ENCODE measurements at regions not wholly inside any gene's neighbourhood (a gene's known extent, or its start where the extent isn't known, plus 50 kb on each side); places are given as distances from the start of the nearest gene placed in this dataset.
A peak's percentile ranks its signal among the peaks of the same experiment; 100 is the strongest.

DNA sequence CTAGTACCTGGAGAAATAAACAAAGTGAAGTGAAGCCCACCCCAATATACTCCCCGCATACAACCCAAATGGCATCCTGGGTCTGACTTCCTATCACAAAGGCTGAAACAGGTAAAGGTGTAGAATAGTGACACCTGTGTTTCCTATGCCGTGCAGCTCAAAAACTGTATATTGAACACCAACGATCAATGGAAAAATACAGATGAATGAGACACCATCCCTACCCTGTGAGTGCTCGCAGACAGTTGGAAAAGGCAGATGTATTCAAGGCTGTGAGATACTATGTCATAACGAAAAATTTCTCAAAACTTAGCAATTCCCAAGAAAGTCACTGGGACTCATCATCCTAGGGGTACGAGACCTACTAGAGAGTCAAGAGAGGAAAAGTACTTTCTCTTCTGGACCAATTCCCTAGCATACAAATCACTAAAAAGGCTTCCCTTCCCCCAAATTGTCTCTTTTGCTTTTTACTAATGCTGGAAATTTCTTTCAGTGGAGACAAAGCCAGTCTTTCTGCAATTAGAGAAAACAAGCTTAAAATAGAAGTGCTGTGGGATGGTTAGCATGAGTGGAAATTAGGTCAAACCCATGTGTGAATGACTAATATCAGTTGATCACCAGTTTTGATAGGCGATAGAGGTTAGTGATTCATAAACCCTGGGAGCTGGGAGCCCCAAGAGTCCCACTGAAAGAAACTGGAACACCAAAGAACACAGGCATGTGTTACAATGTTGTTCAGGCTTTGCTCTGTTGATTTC is 249.7 kb downstream of the SPTSSA start:
- no peak for DNase-seq

GRCh38 chr14:34211732-34212131 is 250.3 kb downstream of the SPTSSA start:
- DNase-seq, result no peak

DNA sequence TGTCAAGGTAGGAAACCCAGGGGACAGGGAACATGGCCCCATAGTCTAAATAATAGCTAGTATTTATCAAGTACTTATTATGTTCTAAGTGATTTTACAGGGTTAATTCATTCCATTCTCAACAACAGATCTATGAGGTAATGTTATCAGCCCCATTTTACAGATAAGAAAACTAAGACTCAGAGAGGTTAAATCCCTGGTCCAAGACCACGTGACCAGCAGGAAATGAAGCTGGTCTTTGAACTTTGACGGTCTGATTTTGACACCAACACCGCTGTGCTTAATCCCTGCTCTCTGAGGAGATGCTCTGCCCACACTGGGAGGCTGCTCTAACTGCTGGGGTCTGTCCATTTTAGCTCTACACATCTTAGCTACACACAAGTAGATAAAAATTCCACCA is 253.5 kb downstream of the SPTSSA start:
- no peak for DNase-seq

DNA sequence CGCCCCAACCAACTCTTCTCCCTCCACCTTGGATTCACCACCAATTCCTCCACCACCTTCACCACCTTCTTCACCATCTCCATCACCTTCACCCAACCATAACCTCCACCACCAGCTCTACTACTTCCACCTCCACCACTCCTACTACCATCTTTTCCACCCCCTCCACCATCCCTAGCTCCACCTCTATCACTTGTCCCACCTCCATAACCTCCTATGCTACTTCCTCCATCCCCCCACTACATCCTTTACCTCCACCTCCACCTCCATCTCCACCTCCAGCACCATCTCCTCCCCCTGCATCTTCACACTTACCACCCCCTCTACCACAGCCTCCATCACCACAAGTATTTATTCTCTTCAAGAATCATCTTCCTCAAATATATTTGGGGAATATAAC is 254.9 kb upstream of the EGLN3 start:
- DNase-seq, result no peak

- DNase-seq, result no peak
These were observed 253.9 kb upstream of the EGLN3 start for GRCh38 chr14:34204774-34205173.

GRCh38 chr14:34203251-34203722 is 252.4 kb upstream of the EGLN3 start:
- no peak for DNase-seq

DNA sequence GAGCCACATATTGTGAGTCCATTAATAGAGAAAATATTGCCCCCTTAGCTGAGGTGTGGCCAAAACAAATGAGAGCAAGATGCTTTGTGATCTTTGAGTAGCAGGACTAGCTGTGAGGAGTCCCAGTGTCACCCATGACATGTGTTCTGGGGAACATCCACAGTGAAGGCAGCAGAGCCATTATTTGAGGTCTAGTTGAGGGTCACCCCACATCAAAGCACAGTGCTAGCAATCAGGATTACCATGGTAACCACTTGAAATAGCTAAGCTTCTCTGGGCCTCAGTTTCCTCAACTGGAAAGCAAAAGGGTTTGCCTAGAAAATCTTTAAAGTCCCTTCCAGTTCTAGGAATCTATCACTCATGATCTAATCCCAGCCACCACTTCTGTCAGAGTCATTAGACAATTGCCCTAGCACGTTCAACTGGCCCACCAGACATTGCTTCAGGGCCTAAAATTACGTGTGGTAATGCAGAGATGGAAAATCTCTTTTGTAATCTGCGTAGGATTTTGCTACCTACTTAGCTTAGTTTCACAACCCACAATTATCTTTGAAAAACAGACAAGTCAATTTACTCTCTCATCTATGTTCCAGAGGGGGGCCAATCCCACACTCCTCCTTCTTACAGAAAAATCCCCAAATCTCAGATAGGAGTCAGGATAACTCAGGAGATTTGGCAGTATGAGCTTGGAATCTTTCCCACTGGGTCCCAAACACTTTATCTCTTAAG is 251.2 kb upstream of the EGLN3 start:
- DNase-seq, result no peak

DNA sequence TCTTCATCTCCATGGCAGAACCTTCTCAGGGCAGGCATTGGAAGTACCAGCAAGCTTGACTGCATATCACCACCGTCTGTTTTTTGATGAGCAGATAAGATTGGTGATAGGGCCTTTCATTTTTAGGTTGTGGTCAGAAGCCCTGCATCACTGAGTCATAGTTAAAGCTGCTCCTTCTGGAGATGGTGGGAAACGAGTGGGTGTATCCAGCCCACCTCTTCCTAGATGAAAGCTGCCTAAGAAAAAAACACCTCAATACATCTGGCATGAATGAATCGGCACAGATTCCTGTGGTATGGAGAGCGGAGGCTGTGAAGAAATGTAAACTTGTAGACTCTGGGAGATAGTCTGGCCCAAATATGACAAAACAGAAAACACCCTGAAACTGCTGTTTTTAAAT is 248.7 kb upstream of the EGLN3 start:
- no peak for DNase-seq

GRCh38 chr14:34198096-34198495 is 247.2 kb upstream of the EGLN3 start:
- no peak for DNase-seq

DNA sequence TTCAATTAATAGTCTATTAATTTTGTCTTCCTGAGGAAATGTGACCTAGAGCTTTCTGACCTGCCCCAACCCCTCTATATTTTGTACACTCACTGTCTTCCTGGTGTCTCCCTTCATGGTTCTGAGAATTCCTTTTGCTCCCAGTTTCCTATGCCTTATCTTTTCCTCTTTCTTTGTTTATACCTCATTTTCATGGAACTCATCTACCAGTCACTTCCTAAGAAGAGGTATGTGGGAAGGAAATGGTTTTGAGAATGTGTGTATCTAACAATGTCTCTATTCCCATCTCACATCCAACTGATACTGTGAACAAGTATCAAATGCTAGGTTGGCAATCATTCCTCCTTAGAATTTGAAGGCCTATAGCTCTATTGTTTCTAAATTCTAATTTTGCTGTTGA is 245.1 kb upstream of the EGLN3 start:
- DNase-seq, result no peak

GRCh38 chr14:34190717-34191116 is 239.8 kb upstream of the EGLN3 start:
- DNase-seq, result no peak

DNA sequence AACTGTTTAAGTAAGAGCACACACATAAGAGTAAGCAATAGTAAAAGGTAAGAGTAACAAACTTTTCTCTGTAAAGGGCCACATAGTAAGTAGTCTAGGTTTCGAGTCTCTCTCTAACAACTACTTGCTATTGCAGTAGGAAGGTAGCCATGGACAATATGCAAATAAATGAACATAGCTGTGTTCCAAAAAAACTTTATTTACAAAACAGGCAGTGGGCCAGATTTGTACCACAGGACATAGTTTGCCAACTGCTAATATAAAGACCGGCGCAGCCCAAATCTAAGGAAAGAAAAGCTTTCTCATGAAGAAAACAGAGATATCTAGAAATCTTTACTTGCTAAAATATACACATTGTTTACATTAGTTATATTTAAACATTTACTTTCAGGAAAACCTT is 239.0 kb upstream of the EGLN3 start:
- DNase-seq, result no peak

DNA sequence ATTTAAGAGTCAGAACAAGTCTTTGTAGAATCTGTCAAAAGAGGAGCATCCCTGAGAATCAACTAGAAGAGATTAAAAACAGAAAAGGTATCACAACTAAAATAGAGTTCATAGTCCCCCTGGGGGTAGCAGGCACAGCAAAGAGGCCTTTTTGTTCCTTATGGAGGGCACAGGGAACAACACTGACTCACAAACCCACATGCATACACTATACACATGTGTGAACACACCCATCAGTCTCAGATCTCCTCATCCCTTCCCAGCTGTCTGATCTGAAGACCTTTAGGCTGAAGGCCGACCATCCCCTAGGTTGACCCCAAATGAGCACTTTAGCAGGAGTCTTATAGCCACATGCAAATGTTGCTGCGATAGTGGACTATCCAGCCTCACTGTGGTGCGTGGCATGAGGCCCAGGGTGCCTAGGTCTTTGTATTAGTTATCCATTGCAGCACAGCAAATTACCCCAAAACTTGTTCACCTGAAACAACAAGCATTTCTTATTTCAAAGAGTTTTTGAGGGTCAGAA is 236.7 kb upstream of the EGLN3 start:
- no peak for DNase-seq

DNA sequence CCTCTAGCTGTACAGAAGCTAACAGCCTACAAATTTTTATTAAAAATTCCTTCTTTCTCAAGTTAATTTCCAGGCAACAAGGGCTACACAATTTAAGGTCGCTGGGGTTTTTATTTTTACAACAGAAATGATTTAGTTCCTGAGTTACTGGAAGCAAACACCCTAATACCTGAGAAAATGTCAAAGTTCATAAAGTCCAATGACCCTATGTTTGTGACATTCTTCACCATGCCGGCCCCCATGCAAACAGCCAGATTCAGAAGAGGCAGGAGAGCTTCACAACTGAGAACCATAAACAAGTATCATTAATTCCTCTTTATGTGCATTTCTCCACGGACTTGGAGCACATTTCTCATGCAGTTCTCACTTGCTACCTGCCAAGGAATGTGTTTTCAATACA is 236.2 kb upstream of the EGLN3 start:
- DNase-seq, result no peak

GRCh38 chr14:34184126-34184525 is 233.3 kb upstream of the EGLN3 start:
- DNase-seq, result no peak

DNA sequence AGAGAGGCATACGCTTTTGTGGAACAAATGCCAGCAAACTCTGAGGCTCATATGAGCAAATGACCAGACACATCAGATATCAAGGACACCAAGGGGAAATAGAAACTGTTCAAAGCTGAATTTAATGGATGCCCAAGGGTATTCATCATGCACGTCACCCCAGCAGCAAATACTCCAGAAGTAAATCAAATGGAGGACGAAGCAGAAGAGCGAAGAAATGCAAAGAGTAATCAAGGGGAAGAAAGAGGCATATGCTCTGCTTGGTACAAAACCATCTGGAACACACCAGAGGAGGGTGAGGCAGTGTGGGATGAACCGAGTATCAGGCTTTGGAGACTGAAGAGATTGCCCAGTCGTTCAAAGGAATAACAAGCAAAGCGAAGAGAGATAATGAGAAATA is 232.6 kb upstream of the EGLN3 start:
- no peak for DNase-seq

DNA sequence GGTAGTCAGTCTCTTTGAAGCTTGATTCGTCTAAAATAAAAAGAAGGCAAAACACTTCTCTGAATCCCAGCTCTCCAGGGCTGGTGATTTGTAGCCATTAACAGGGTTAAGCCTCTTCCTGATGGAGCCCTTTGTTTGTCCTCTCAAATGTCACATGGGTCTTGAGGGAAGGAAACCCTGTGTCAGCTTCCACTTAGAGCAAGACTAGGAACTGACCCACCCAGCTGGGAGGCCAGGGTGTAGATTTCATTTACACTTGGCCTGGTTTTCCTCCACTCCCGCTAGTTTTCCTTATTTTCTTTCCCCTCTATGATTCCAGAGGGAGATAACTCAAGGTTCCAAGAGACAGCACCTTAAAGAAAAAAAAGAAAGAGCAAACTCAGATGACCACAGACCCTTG is 230.5 kb upstream of the EGLN3 start:
- peak in 1 of 14 donors; percentile 6 for DNase-seq

DNA sequence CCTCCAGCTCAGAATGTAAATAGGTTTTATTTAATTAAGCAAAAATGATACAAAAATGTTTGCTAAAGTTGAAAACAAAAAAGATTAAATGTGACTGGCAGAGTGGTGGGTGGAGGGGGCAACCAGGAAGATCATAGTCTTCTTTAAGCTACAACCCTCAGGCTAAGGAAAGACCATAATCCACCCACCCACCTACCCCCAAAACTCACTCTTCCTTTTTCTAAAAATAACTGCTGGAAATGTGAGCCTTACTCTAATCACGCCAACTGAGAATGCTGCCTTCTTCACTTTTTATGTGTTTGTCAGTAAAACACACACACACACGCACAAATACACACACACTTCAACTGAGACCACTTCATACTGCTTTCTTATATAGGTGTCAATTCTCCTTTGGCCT is 230.0 kb upstream of the EGLN3 start:
- no peak for DNase-seq

DNA sequence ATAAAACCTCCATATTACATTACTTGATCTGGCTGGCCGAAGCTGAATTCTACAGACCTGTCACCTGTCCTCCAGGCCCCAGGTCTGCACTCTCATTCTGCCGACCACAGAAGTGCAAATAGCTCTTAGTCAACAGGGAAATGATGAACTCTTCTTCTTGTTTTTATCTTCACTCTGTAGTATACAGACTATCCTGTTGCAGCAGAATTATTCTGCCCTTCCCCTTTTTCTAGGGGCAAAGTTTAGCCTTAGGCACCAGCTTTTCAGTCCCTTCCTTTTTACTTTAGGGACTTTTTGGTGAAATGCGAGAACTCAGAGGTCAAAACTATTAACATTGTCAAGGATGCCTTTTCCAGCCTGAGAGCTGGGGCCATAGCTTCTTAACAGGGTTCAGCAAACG is 229.6 kb upstream of the EGLN3 start:
- no peak for DNase-seq

DNA sequence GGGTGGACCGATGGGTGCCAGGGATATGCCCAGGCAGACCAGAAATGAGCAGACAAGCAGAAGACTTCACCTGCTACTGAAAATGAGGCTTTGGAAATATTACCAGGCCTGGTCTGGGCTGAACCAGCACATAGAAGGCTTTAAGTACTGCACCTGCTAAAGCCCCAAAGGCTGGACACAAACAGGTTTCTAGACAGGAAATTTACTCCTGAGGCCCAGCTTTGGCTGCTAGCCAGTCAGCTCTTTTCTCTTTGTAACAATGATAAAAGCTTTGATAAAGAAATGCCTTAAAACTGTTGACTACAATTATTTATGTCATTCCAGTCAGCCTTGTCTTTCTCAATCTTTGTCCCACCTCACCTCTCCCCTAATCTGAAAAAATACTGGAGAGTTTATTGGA is 228.9 kb upstream of the EGLN3 start:
- DNase-seq, result no peak

GRCh38 chr14:34177466-34177865 is 226.6 kb upstream of the EGLN3 start:
- DNase-seq, result no peak

DNA sequence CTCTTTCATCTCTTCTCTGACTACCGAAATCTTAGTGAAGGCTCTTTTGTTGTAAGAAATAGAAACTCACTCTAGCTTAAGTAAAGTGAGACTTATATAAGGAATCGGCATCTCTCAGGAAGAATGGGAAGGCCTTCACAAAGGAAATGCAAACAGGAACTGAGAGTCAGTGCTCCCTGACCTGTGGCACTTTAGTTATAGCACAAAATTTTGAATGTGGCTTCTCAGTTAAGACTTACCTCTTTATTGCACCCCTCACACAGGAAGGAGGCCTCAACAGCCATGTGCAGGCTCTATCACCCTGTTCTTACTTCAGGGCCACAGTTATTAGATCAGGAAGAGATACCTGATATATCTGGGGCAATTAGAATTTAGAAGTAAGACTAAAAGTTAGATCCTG is 224.7 kb upstream of the EGLN3 start:
- no peak for DNase-seq

DNA sequence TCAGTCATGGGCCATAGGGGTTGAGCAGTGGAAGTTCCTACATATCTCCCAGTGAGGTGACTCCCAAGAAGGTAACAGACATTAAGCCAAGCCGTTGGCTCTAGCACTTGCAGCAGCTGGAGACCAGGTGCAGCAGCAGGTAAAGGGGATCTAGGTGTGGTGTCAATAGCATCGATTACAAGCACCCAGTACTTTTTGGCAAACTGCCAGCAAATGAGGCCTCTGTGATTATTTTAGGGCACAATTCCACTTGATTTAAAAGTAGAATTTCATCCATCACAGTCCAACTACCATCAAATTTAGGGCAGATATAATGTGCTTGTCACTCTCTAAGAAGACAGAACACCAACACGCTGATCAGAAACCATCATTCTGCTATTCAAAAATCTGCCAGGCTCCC is 224.1 kb upstream of the EGLN3 start:
- DNase-seq, result no peak

GRCh38 chr14:34173916-34174315 is 223.0 kb upstream of the EGLN3 start:
- DNase-seq, result no peak
